A549 (cell line): ENCODE measurements at regions not wholly inside any gene's neighbourhood (a gene's known extent, or its start where the extent isn't known, plus 50 kb on each side); places are given as distances from the start of the nearest gene placed in this dataset.

Source experiments
- ATAC-seq, 2 experiments: fragments of 200-7000 bp in 1 of 2; fragments of >200 bp in 1 of 2; cut with Nextera tagmentation in 1 of 2; cut with Tn5 transposase in 1 of 2; 3 replicates each; pipeline versions ENCODE4 v1.8.0 to v1.9.1; 2018 to 2020; ENCODE audit warnings: mild to moderate bottlenecking in 1 of 2, moderate library complexity in 1 of 2
- CTCF ChIA-PET: fragments of 300-600 bp; sonication (Branson Sonifier 250); formaldehyde crosslinking; extraction: SDS; loops from one replicate; lab custom pipeline; 2021; ENCODE audit warnings: antibody characterized with exemption, inconsistent platforms; lab: Yijun Ruan, JAX
- POLR2A ChIA-PET: fragments of 350-600 bp; formaldehyde crosslinking; extraction: SDS; loops from one replicate; lab custom pipeline; 2021; ENCODE audit warnings: antibody characterized with exemption, inconsistent platforms; lab: Yijun Ruan, JAX
- DNase-seq, 2 experiments: peaks; one replicate each; pipeline versions ENCODE4 v3.0.0 to v3.0.0-alpha.2; 2011 to 2016; ENCODE audit warnings: low read depth in 1 of 2, low spot score in 1 of 2
- FAIRE-seq: peaks from 2 replicates; lab custom pipeline; 2011; peaks lifted over from hg19 to GRCh38; lab: Jason Lieb, UNC
- H3K27ac ChIP-seq, 2 experiments: fragments of >200 bp; sonication (Bioruptor Twin); formaldehyde crosslinking; 3 replicates each; pipeline ENCODE4 v1.5.1; 2016 to 2017
- H3K4me1 ChIP-seq: fragments of >200 bp; sonication (Bioruptor Twin); formaldehyde crosslinking; 3 replicates; pipeline ENCODE4 v1.6.1; 2016
- H3K4me2 ChIP-seq: fragments of >200 bp; sonication (Bioruptor Twin); formaldehyde crosslinking; 3 replicates; pipeline ENCODE4 v1.6.1; 2016
- H3K4me3 ChIP-seq: fragments of >200 bp; sonication (Bioruptor Twin); formaldehyde crosslinking; 3 replicates; pipeline ENCODE4 v1.5.1; 2016
- H3K9me3 ChIP-seq: fragments of >200 bp; sonication (Bioruptor Twin); formaldehyde crosslinking; 3 replicates; pipeline ENCODE4 v1.6.1; 2016
- BCL3 ChIP-seq: fragments of >200 bp; sonication (Bioruptor Twin); formaldehyde crosslinking; IDR thresholded peaks from 3 replicates; pipeline ENCODE4 v1.6.1; 2016
- CEBPB ChIP-seq, 2 experiments: fragments of >200 bp in 1 of 2; sonication (Bioruptor Twin) in 1 of 2; formaldehyde crosslinking in 1 of 2; IDR thresholded peaks; 2 replicates each; pipeline ENCODE4 v1.6.1; 2012 to 2016
- CTCF ChIP-seq: fragments of >200 bp; sonication (Bioruptor Twin); formaldehyde crosslinking; IDR thresholded peaks from 3 replicates; pipeline ENCODE4 v1.5.1; 2016
- EHF ChIP-seq: fragments of 250-450 bp; sonication (Bioruptor Pico); IDR thresholded peaks from 2 replicates; pipeline ENCODE4 v1.5.0; 2020; ENCODE audit warnings: mild to moderate bottlenecking
- ELK1 ChIP-seq: fragments of 150-350 bp; IDR thresholded peaks from 2 replicates; pipeline ENCODE4 v1.6.1; 2014; ENCODE audit warnings: low read depth, mild to moderate bottlenecking, low read length
- FOSB ChIP-seq: fragments of 250-450 bp; sonication (Bioruptor Pico); IDR thresholded peaks from 2 replicates; pipeline ENCODE4 v1.5.0; 2020; ENCODE audit warnings: mild to moderate bottlenecking, moderate library complexity
- FOSL2 ChIP-seq, 2 experiments: fragments of 450-650 bp in 1 of 2; fragments of >200 bp in 1 of 2; sonication (Bioruptor Twin) in 1 of 2; formaldehyde crosslinking; IDR thresholded peaks; 2 replicates each; pipeline versions ENCODE4 v1.5.0 to v1.6.1; 2016 to 2020; ENCODE audit warnings: mild to moderate bottlenecking in 1 of 2, moderate library complexity in 1 of 2
- FOXS1 ChIP-seq: fragments of 250-450 bp; sonication (Bioruptor Pico); IDR thresholded peaks from 2 replicates; pipeline ENCODE4 v1.5.0; 2020; ENCODE audit warnings: mild to moderate bottlenecking, moderate library complexity
- HDAC2 ChIP-seq: fragments of 200-600 bp; sonication (generic); IDR thresholded peaks from 2 replicates; pipeline ENCODE4 v1.6.1; 2016
- HOXA7 ChIP-seq: fragments of 250-450 bp; sonication (Bioruptor Pico); IDR thresholded peaks from 2 replicates; pipeline ENCODE4 v1.5.0; 2020; ENCODE audit warnings: mild to moderate bottlenecking, moderate library complexity
- HOXB13 ChIP-seq: fragments of 250-450 bp; sonication (Bioruptor Pico); IDR thresholded peaks from 2 replicates; pipeline ENCODE4 v1.5.0; 2020; ENCODE audit warnings: low read depth, mild to moderate bottlenecking, moderate library complexity
- JUN ChIP-seq, 2 experiments: fragments of >200 bp; sonication (Bioruptor Twin); formaldehyde crosslinking; IDR thresholded peaks; 2 replicates in 1 of 2; 3 replicates in 1 of 2; pipeline ENCODE4 v1.6.1; 2016 to 2017
- JUNB ChIP-seq: fragments of >200 bp; sonication (Bioruptor Twin); formaldehyde crosslinking; IDR thresholded peaks from 2 replicates; pipeline ENCODE4 v1.6.1; 2016
- KDM1A ChIP-seq: fragments of 200-600 bp; sonication (generic); IDR thresholded peaks from 2 replicates; pipeline ENCODE4 v1.6.1; 2016; ENCODE audit warnings: low read depth, mild to moderate bottlenecking
- KDM5A ChIP-seq: fragments of 200-600 bp; sonication (generic); IDR thresholded peaks from 2 replicates; pipeline ENCODE4 v1.6.1; 2016; ENCODE audit warnings: antibody characterized with exemption, mild to moderate bottlenecking
- NFE2L2 ChIP-seq: fragments of 150-350 bp; conservative IDR thresholded peaks from 2 replicates; pipeline ENCODE4 v1.6.1; 2014; ENCODE audit warnings: low read length
- NPAS2 ChIP-seq: fragments of 250-450 bp; sonication (Bioruptor Pico); IDR thresholded peaks from 2 replicates; pipeline ENCODE4 v1.8.0; 2022; ENCODE audit warnings: mild to moderate bottlenecking, moderate library complexity, borderline replicate concordance
- POLR2A ChIP-seq: IDR thresholded peaks from 2 replicates; pipeline ENCODE4 v1.6.1; 2012; ENCODE audit warnings: mild to moderate bottlenecking, low read length
- POLR2AphosphoS2 ChIP-seq: conservative IDR thresholded peaks from 2 replicates; pipeline ENCODE4 v1.6.1; 2012; ENCODE audit warnings: low read length, improper control_type of control experiment, inconsistent platforms
- RFX5 ChIP-seq: fragments of 450-650 bp; IDR thresholded peaks from 2 replicates; pipeline ENCODE4 v1.7.1; 2014; ENCODE audit warnings: antibody characterized with exemption, mild to moderate bottlenecking, moderate library complexity
- SMC3 ChIP-seq: fragments of >200 bp; sonication (Bioruptor Twin); formaldehyde crosslinking; IDR thresholded peaks from 3 replicates; pipeline ENCODE4 v1.6.1; 2018; ENCODE audit warnings: inconsistent platforms
- TFCP2L1 ChIP-seq: fragments of 250-450 bp; sonication (Bioruptor Pico); IDR thresholded peaks from 2 replicates; pipeline ENCODE4 v1.5.0; 2021; ENCODE audit warnings: mild to moderate bottlenecking
- ZSCAN20 ChIP-seq: fragments of 250-450 bp; sonication (Bioruptor Pico); IDR thresholded peaks from 2 replicates; pipeline ENCODE4 v1.8.0; 2022; ENCODE audit warnings: mild to moderate bottlenecking, moderate library complexity
- WGBS: methylation state at CpG from one replicate; pipeline ENCODE4 v1.1.6; 2017; ENCODE audit errors: missing lambda C conversion rate; 5-methylcytosine and 5-hydroxymethylcytosine counted together
- TF ChIP-seq, protein P1 (sequence below): fragments of >200 bp; sonication (Bioruptor Twin); formaldehyde crosslinking; IDR thresholded peaks from 2 replicates; pipeline ENCODE4 v1.6.1; 2016

- no peak overlapping the region for H3K27ac ChIP-seq
- TF ChIP-seq, protein P1, sequence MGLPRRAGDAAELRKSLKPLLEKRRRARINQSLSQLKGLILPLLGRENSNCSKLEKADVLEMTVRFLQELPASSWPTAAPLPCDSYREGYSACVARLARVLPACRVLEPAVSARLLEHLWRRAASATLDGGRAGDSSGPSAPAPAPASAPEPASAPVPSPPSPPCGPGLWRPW: no peak
- TF ChIP-seq BCL3 (no peak), SMC3 (no peak), RFX5 (no peak), JUN (IDR thresholded peaks at IDR 0.05) (no peak)
- ATAC-seq: no peak
Observed at GRCh38 chr5:72698481-72698880, 118.0 kb upstream of the TNPO1 start.

GRCh38 chr5:72697622-72698021 lies 118.8 kb upstream of the TNPO1 start:
- ChIA-PET POLR2A (no interaction called here), CTCF (no interaction called here)
- Histone ChIP-seq H3K4me2 (no peak overlapping the region), H3K4me1 (no peaks in the 10 kb centered on the region), H3K4me3 (no peak overlapping the region), H3K27ac (no peak overlapping the region), H3K9me3 (no peaks in the 10 kb centered on the region)
- FAIRE-seq (no peak), DNase-seq (no peak), ATAC-seq (no peak)
- TF ChIP-seq JUNB (no peak), NFE2L2 (no peak), CTCF (no peak), CEBPB (IDR thresholded peaks at IDR 0.05) (no peak)
- 81% methylated on average over 2 of the region's 2 CpGs for WGBS

More at GRCh38 chr5:72698481-72698880, 118.0 kb upstream of the TNPO1 start:
- H3K4me3 ChIP-seq: no peak overlapping the region
- POLR2A ChIA-PET: no interaction called here
- 64% methylated on average over 4 of the region's 4 CpGs for WGBS
- CTCF ChIA-PET: no interaction called here
- no peak overlapping the region for H3K4me2 ChIP-seq
- DNase-seq (no peak), FAIRE-seq (no peak)
- H3K9me3 ChIP-seq: no peaks in the 10 kb centered on the region
- no peaks in the 10 kb centered on the region for H3K4me1 ChIP-seq

- ChIA-PET CTCF (no interaction called here), POLR2A (no interaction called here)
- no peak for DNase-seq
- no peak for ATAC-seq
- no peak overlapping the region for H3K27ac ChIP-seq
- H3K9me3 ChIP-seq: no peaks in the 10 kb centered on the region
- H3K4me3 ChIP-seq: no peak overlapping the region
- no peak overlapping the region for H3K4me2 ChIP-seq
- no peak for FAIRE-seq
- H3K4me1 ChIP-seq: no peaks in the 10 kb centered on the region
- TF ChIP-seq, protein P1: no peak
- TF ChIP-seq POLR2AphosphoS2 (no peak), ZSCAN20 (CRISPR knock-in tag) (no peak), FOSL2 (IDR thresholded peaks at IDR 0.05) (no peak), FOSL2 (CRISPR knock-in tag; IDR thresholded peaks at IDR 0.05) (no peak), TFCP2L1 (CRISPR knock-in tag) (no peak), KDM5A (no peak), EHF (CRISPR knock-in tag) (no peak), FOSB (no peak), POLR2A (no peak), JUNB (no peak), BCL3 (no peak), KDM1A (no peak), ELK1 (no peak), FOXS1 (CRISPR knock-in tag) (no peak), HOXA7 (no peak), NPAS2 (no peak), HDAC2 (no peak), HOXB13 (CRISPR knock-in tag) (no peak)
Observed at GRCh38 chr5:72695659-72696058, 120.8 kb upstream of the TNPO1 start.
